Glutamatergic neuron (in vitro differentiated cells): ENCODE measurements at regions not wholly inside any gene's neighbourhood (a gene's known extent, or its start where the extent isn't known, plus 50 kb on each side); places are given as distances from the start of the nearest gene placed in this dataset.

ENCODE experiments used
- DNase-seq: peaks from one replicate; pipeline ENCODE4 v3.0.0; 2022
- H3K27ac Mint-ChIP-seq: one replicate; pipeline ENCODE4 v1.8.0; 2020; ENCODE audit warnings: mild to moderate bottlenecking, mixed read lengths, inconsistent platforms; ENCODE audit not compliant: unreplicated experiment
- H3K27me3 Mint-ChIP-seq: one replicate; pipeline ENCODE4 v1.8.0; 2020; ENCODE audit warnings: mild to moderate bottlenecking, moderate library complexity, mixed read lengths, inconsistent platforms; ENCODE audit not compliant: unreplicated experiment
- H3K36me3 Mint-ChIP-seq: one replicate; pipeline ENCODE4 v1.8.0; 2020; ENCODE audit warnings: mild to moderate bottlenecking, mixed read lengths, inconsistent platforms; ENCODE audit not compliant: unreplicated experiment
- H3K4me1 Mint-ChIP-seq: one replicate; pipeline ENCODE4 v1.8.0; 2020; ENCODE audit warnings: mild to moderate bottlenecking, low read depth, mixed read lengths, inconsistent platforms; ENCODE audit not compliant: unreplicated experiment
- H3K4me3 Mint-ChIP-seq: one replicate; pipeline ENCODE4 v1.8.0; 2020; ENCODE audit warnings: mild to moderate bottlenecking, mixed read lengths, inconsistent platforms; ENCODE audit not compliant: unreplicated experiment
- H3K9me3 Mint-ChIP-seq: one replicate; pipeline ENCODE4 v1.8.0; 2020; ENCODE audit warnings: mild to moderate bottlenecking, moderate library complexity, mixed read lengths, inconsistent platforms; ENCODE audit not compliant: unreplicated experiment
- CTCF ChIP-seq: fragments of 200-600 bp; sonication (generic); IDR thresholded peaks from one replicate; pipeline ENCODE4 v1.5.0; 2021; ENCODE audit not compliant: partially characterized antibody, unreplicated experiment

GRCh38 chr5:40318395-40318794, 361.3 kb upstream of the PTGER4 start:
- DNase-seq, result no peak
- no peak overlapping the region for H3K4me3 Mint-ChIP-seq
- H3K27ac Mint-ChIP-seq, result no peak overlapping the region
- no peaks in the 10 kb centered on the region for H3K4me1 Mint-ChIP-seq
- no peak for TF ChIP-seq CTCF
- no peaks in the 10 kb centered on the region for H3K27me3 Mint-ChIP-seq
- H3K9me3 Mint-ChIP-seq, result no peaks in the 10 kb centered on the region
- H3K36me3 Mint-ChIP-seq, result no peaks in the 10 kb centered on the region

DNA sequence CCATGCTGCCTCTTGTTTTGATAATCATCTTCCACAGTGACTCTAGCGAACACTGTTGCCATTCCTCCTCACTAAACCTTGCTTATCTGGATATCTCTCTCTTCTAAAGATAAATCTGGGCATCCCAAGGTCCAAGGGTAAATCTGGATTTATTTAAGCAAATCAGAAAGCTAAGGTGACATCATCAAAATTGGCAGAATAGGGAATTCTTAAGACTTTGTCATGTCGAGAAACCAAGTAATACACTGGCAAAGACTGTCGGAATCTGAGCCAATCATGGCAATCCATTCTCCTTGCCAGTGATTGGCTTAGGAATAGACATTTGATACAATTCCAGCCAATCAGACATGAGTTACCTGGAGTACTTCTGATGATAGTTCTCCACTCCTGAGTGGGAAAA, 362.7 kb upstream of the PTGER4 start:
- Mint-ChIP-seq H3K4me1 (no peaks in the 10 kb centered on the region), H3K9me3 (no peaks in the 10 kb centered on the region), H3K27ac (no peak overlapping the region), H3K27me3 (no peaks in the 10 kb centered on the region), H3K36me3 (no peaks in the 10 kb centered on the region), H3K4me3 (no peak overlapping the region)
- TF ChIP-seq CTCF, result no peak
- no peak for DNase-seq

GRCh38 chr5:40315126-40315525, 364.6 kb upstream of the PTGER4 start:
- H3K36me3 Mint-ChIP-seq, result no peaks in the 10 kb centered on the region
- H3K27ac Mint-ChIP-seq, result no peak overlapping the region
- H3K4me1 Mint-ChIP-seq, result no peaks in the 10 kb centered on the region
- H3K27me3 Mint-ChIP-seq, result no peaks in the 10 kb centered on the region
- H3K9me3 Mint-ChIP-seq, result no peaks in the 10 kb centered on the region
- DNase-seq, result no peak
- TF ChIP-seq CTCF, result no peak
- no peak overlapping the region for H3K4me3 Mint-ChIP-seq

DNA sequence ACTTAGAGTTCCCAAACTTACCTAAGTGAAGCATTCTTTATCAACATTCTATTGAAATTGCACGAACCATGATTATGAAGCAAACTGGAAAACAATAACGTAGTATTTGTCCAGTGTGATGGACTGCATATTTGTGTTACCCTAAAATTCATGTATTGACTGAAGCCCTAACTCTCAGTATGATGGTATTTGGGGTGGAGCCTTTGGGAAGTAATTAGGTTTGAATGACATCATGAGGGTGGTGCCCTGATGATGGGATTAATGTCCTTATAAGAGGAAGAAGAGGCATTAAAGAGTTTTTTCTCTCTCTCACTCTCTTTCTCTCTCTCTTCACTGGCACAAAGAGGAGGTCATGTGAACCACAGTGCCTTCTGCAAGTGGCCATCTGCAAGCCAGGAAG, 365.4 kb upstream of the PTGER4 start:
- no peak overlapping the region for H3K4me3 Mint-ChIP-seq
- H3K4me1 Mint-ChIP-seq, result no peaks in the 10 kb centered on the region
- no peak for DNase-seq
- no peaks in the 10 kb centered on the region for H3K27me3 Mint-ChIP-seq
- TF ChIP-seq CTCF, result no peak
- no peak overlapping the region for H3K27ac Mint-ChIP-seq
- H3K9me3 Mint-ChIP-seq, result no peaks in the 10 kb centered on the region
- H3K36me3 Mint-ChIP-seq, result no peaks in the 10 kb centered on the region

DNA sequence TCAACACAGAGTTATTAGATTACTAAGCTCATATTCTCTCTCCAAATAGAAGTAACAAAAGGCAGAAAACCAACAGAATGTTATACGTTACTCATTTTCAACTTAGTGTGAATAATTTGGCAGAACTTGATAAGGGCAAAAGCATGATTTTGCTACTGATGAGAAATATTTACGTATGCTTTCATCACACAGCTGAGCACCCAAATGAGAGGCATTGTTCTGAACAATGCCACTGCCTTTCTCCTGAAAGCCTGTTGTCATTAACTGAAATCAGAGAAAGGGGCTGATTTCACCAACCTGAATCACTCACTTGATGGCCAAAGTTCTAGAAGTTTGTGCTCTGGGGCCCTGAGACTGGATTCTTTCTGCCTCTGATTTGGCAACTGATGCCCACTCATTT, 367.5 kb upstream of the PTGER4 start:
- H3K36me3 Mint-ChIP-seq, result no peaks in the 10 kb centered on the region
- H3K4me3 Mint-ChIP-seq, result no peak overlapping the region
- H3K9me3 Mint-ChIP-seq, result no peaks in the 10 kb centered on the region
- H3K27ac Mint-ChIP-seq, result no peak overlapping the region
- no peak for DNase-seq
- no peak for TF ChIP-seq CTCF
- no peaks in the 10 kb centered on the region for H3K27me3 Mint-ChIP-seq
- no peaks in the 10 kb centered on the region for H3K4me1 Mint-ChIP-seq
